ENCODE measurements at regions not wholly inside any gene's neighbourhood (a gene's known extent, or its start where the extent isn't known, plus 50 kb on each side); places are given as distances from the start of the nearest gene placed in this dataset.

GRCh38 chr13:88887045-88887662 is 1216.0 kb downstream of the SLITRK5 start:
- H3K4me1 ChIP-seq, result no peaks in the 10 kb centered on the region

DNA sequence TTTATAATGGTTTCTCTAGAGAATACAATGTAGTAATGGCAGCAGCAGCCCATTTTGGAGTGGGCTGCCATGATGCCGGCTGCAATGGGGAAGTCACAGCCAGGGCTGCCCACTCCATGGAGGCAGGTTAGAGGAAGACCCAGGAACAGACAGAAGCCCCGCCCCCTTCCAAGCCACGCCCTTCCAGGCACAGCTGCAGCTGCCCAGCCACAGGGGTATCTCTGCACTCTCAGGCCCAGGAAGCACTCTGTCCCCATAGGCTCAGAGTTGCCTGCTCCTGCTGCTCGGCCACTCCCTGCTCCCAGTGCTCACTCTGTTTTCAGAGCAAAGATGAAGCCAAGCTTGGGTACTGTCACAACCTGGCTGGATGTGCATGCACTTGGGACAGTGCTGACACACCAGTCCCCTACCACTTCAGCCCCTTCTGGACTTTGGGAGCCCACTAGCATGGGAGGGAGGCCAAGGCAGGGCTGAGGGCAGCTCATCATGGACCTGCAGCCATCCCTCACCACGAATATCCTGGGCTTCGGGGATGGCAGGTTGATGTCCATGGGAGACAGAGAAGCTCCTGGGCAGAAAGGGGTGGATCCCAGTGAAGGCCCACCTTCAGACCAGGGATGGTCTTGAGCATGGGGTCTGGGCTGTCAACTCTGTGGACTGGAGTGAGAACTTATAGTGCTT is 1224.2 kb downstream of the SLITRK5 start:
- intact Hi-C loops (cut with DNase I), result no loop called here
- TF ChIP-seq, protein P1, sequence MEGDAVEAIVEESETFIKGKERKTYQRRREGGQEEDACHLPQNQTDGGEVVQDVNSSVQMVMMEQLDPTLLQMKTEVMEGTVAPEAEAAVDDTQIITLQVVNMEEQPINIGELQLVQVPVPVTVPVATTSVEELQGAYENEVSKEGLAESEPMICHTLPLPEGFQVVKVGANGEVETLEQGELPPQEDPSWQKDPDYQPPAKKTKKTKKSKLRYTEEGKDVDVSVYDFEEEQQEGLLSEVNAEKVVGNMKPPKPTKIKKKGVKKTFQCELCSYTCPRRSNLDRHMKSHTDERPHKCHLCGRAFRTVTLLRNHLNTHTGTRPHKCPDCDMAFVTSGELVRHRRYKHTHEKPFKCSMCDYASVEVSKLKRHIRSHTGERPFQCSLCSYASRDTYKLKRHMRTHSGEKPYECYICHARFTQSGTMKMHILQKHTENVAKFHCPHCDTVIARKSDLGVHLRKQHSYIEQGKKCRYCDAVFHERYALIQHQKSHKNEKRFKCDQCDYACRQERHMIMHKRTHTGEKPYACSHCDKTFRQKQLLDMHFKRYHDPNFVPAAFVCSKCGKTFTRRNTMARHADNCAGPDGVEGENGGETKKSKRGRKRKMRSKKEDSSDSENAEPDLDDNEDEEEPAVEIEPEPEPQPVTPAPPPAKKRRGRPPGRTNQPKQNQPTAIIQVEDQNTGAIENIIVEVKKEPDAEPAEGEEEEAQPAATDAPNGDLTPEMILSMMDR (IDR thresholded peaks at IDR 0.05), result no peak
- TF ChIP-seq POLR2A (IDR thresholded peaks at IDR 0.05), result no peak
- H3K36me3 ChIP-seq, result no peaks in the 10 kb centered on the region
- WGBS (ENCODE audit: insufficient coverage, low coverage, low lambda C conversion rate, missing lambda C conversion rate), result 80% methylated on average over 3 of the region's 6 CpGs
- no peak overlapping the region for H3K27ac ChIP-seq
- no peaks in the 10 kb centered on the region for H3K4me1 ChIP-seq
- no peaks in the 10 kb centered on the region for H3K27me3 ChIP-seq
- H3K4me3 ChIP-seq, result no peak overlapping the region
- no peaks in the 10 kb centered on the region for H3K9me3 ChIP-seq
- DNase-seq (peak in 1 of 3 donors; percentile 30), ATAC-seq (peak in 1 of 4 donors; percentile 36)

More at GRCh38 chr13:88887045-88887662, 1216.0 kb downstream of the SLITRK5 start:
- TF ChIP-seq POLR2A (IDR thresholded peaks at IDR 0.05), result no peak
- TF ChIP-seq, protein P1 (IDR thresholded peaks at IDR 0.05), result no peak
- DNase-seq, result peak in 1 of 3 donors; percentile 29
- Histone ChIP-seq H3K27me3 (no peaks in the 10 kb centered on the region), H3K27ac (no peak overlapping the region), H3K36me3 (no peaks in the 10 kb centered on the region), H3K9me3 (no peaks in the 10 kb centered on the region), H3K4me3 (no peak overlapping the region)
- 72% methylated on average over 5 of the region's 11 CpGs for WGBS (ENCODE audit: insufficient coverage, low coverage, low lambda C conversion rate, missing lambda C conversion rate)
- no peak for ATAC-seq
- intact Hi-C loops (cut with DNase I), result no loop called here

- no CpG with 5 or more reads among the region's 6 CpGs for WGBS (ENCODE audit: insufficient coverage, low coverage, low lambda C conversion rate, missing lambda C conversion rate)
- DNase-seq, result peak in 1 of 3 donors; percentile 35
- TF ChIP-seq, protein P1 (IDR thresholded peaks at IDR 0.05), result no peak
- TF ChIP-seq POLR2A (IDR thresholded peaks at IDR 0.05), result no peak
- Histone ChIP-seq H3K9me3 (no peaks in the 10 kb centered on the region), H3K27ac (no peak overlapping the region), H3K4me1 (no peaks in the 10 kb centered on the region), H3K36me3 (no peaks in the 10 kb centered on the region), H3K4me3 (no peak overlapping the region), H3K27me3 (no peaks in the 10 kb centered on the region)
- ATAC-seq, result peak in 1 of 4 donors; percentile 40
- intact Hi-C loops (cut with DNase I), result no loop called here
Observed at GRCh38 chr13:88896466-88896865, 1225.3 kb downstream of the SLITRK5 start.

- H3K27ac ChIP-seq, result no peak overlapping the region
- H3K27me3 ChIP-seq, result no peaks in the 10 kb centered on the region
- ATAC-seq (no peak), DNase-seq (no peak)
- no peak overlapping the region for H3K4me3 ChIP-seq
- no peaks in the 10 kb centered on the region for H3K4me1 ChIP-seq
- 30% methylated on average over 2 of the region's 2 CpGs for WGBS (ENCODE audit: insufficient coverage, low coverage, low lambda C conversion rate, missing lambda C conversion rate)
- H3K9me3 ChIP-seq, result no peaks in the 10 kb centered on the region
- TF ChIP-seq POLR2A (IDR thresholded peaks at IDR 0.05), result no peak
- TF ChIP-seq, protein P1 (IDR thresholded peaks at IDR 0.05), result no peak
- H3K36me3 ChIP-seq, result no peaks in the 10 kb centered on the region
- intact Hi-C loops (cut with DNase I), result no loop called here
Observed at GRCh38 chr13:88908961-88909441, 1237.8 kb downstream of the SLITRK5 start.
